KMS-11 (cell line): ENCODE measurements at regions not wholly inside any gene's neighbourhood (a gene's known extent, or its start where the extent isn't known, plus 50 kb on each side); places are given as distances from the start of the nearest gene placed in this dataset.

Experiments used
- H2AFZ ChIP-seq: fragments of 200-600 bp; sonication (generic); 2 replicates; pipeline ENCODE4 v1.6.1; 2016; ENCODE audit warnings: antibody characterized with exemption, mixed run types, low read depth
- H3K27ac ChIP-seq: fragments of 200-600 bp; sonication (generic); 2 replicates; pipeline ENCODE4 v1.6.1; 2016; ENCODE audit warnings: mild to moderate bottlenecking, mixed run types
- H3K27me3 ChIP-seq: fragments of 200-600 bp; sonication (generic); 2 replicates; pipeline ENCODE4 v1.6.1; 2017; ENCODE audit warnings: mild to moderate bottlenecking, low read depth, mixed run types, moderate library complexity; ENCODE audit not compliant: insufficient read depth
- H3K36me3 ChIP-seq: fragments of 200-600 bp; sonication (generic); 2 replicates; pipeline ENCODE4 v1.6.1; 2017; ENCODE audit warnings: mild to moderate bottlenecking, mixed run types; ENCODE audit not compliant: insufficient read depth
- H3K4me1 ChIP-seq: fragments of 200-600 bp; sonication (generic); 2 replicates; pipeline ENCODE4 v1.6.1; 2016; ENCODE audit warnings: mild to moderate bottlenecking, low read depth, mixed run types; ENCODE audit not compliant: poor library complexity, severe bottlenecking
- H3K4me2 ChIP-seq: fragments of 200-600 bp; sonication (generic); 2 replicates; pipeline ENCODE4 v1.7.0; 2016; ENCODE audit warnings: mild to moderate bottlenecking, mixed run types
- H3K4me3 ChIP-seq: fragments of 200-600 bp; sonication (generic); IDR thresholded peaks from 2 replicates; pipeline ENCODE4 v1.6.1; 2017; ENCODE audit warnings: low read depth, low read length, mixed read lengths; ENCODE audit not compliant: insufficient read depth
- H3K79me2 ChIP-seq: fragments of 200-600 bp; sonication (generic); 2 replicates; pipeline ENCODE4 v1.6.1; 2016; ENCODE audit warnings: low read depth, mixed run types; ENCODE audit not compliant: insufficient read depth
- H3K9ac ChIP-seq: fragments of 200-600 bp; sonication (generic); 2 replicates; pipeline ENCODE4 v1.6.1; 2016; ENCODE audit warnings: mild to moderate bottlenecking, mixed run types
- H4K20me1 ChIP-seq: fragments of 200-600 bp; sonication (generic); 2 replicates; pipeline ENCODE4 v1.6.1; 2016; ENCODE audit warnings: mild to moderate bottlenecking, mixed run types; ENCODE audit not compliant: insufficient read depth
- TF ChIP-seq, protein P1 (sequence below): fragments of 200-600 bp; sonication (generic); conservative IDR thresholded peaks from 2 replicates; pipeline ENCODE4 v1.6.1; 2017; ENCODE audit warnings: low read depth, mild to moderate bottlenecking, antibody characterized with exemption, low read length, moderate library complexity, mixed read lengths

DNA sequence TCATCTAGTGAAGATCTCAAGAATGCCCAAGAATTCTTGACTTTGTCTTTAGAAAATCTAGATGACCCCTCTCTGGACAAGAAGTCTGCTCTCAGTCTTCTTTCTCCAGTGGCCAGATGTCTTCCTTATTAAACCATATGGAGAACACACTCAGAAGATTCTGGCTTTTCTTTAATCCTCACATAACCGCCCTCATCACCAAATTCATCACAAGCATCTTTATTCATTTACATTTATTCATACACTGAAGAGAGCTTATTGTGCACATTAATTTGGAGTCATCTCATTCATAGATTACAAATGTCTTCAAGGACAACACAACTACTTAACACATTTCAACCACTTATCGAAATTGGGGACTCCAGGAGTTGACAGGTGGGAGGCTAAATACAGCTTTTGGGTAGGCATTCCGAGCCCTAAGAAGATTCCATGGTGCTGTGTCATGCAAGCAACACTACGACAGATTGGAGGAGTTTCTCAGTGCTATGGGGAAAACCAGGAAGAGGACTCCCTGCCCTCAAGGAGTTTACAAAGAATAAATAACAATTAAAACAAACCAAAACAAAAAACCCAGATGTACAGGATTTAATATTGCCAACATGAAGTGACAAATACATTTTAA is 64.8 kb upstream of the LCLAT1 start:
- no peaks in the 10 kb centered on the region for H3K79me2 ChIP-seq
- no peak overlapping the region for H3K9ac ChIP-seq
- no peak overlapping the region for H2AFZ ChIP-seq
- no peaks in the 10 kb centered on the region for H3K4me1 ChIP-seq
- no peak overlapping the region for H3K27ac ChIP-seq
- H3K4me3 ChIP-seq: no peak overlapping the region
- H3K27me3 ChIP-seq: no peaks in the 10 kb centered on the region
- no peaks in the 10 kb centered on the region for H4K20me1 ChIP-seq
- no peak overlapping the region for H3K4me2 ChIP-seq
- no peaks in the 10 kb centered on the region for H3K36me3 ChIP-seq
- TF ChIP-seq, protein P1, sequence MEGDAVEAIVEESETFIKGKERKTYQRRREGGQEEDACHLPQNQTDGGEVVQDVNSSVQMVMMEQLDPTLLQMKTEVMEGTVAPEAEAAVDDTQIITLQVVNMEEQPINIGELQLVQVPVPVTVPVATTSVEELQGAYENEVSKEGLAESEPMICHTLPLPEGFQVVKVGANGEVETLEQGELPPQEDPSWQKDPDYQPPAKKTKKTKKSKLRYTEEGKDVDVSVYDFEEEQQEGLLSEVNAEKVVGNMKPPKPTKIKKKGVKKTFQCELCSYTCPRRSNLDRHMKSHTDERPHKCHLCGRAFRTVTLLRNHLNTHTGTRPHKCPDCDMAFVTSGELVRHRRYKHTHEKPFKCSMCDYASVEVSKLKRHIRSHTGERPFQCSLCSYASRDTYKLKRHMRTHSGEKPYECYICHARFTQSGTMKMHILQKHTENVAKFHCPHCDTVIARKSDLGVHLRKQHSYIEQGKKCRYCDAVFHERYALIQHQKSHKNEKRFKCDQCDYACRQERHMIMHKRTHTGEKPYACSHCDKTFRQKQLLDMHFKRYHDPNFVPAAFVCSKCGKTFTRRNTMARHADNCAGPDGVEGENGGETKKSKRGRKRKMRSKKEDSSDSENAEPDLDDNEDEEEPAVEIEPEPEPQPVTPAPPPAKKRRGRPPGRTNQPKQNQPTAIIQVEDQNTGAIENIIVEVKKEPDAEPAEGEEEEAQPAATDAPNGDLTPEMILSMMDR: no peak

DNA sequence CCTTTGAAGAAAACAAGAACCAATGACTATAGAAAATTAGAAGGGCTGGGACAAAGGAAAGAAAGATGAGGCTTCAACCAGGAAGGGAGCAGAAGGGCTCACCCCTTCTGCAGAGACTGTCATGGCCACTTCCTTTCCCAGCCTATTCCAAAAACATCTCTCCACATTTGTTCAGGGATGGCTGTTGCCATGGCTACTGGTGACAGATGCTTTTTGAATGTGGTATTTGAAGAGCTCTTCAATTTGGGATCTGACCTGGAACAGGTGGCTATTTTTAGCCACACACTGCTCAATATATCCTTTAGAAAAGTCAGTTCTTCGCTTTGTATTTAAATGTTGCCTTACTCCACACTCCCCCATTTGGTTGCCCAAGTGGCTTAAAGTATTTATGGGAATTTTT is 64.1 kb upstream of the LCLAT1 start:
- H3K27me3 ChIP-seq: no peaks in the 10 kb centered on the region
- no peaks in the 10 kb centered on the region for H3K36me3 ChIP-seq
- H3K4me2 ChIP-seq: no peak overlapping the region
- H3K27ac ChIP-seq: no peak overlapping the region
- TF ChIP-seq, protein P1: no peak
- no peak overlapping the region for H3K9ac ChIP-seq
- H4K20me1 ChIP-seq: no peaks in the 10 kb centered on the region
- H3K4me3 ChIP-seq: no peak overlapping the region
- H2AFZ ChIP-seq: no peak overlapping the region
- no peaks in the 10 kb centered on the region for H3K4me1 ChIP-seq
- no peaks in the 10 kb centered on the region for H3K79me2 ChIP-seq

DNA sequence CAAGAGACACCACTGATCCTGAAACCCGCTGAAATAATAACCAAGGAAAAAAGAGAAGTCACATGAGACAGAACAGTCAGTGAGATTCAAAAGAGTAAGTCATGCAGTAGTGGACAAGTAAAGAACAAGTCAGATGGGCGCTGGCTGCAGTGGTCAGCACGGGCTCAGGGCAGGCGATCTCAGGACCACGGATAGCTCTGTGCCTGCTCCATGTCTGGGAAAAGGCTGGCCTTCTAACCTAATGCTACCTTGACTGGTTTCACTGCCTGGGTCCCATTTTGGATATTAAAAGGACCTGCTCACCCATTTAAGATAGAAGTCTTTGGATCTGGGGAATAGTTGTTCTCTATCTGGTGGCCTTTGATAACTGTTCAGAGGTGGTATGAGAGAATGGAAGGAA is 61.7 kb upstream of the LCLAT1 start:
- H3K4me1 ChIP-seq: no peaks in the 10 kb centered on the region
- H3K27me3 ChIP-seq: no peaks in the 10 kb centered on the region
- no peaks in the 10 kb centered on the region for H3K79me2 ChIP-seq
- TF ChIP-seq, protein P1: no peak
- H2AFZ ChIP-seq: no peak overlapping the region
- H3K4me2 ChIP-seq: no peak overlapping the region
- H3K4me3 ChIP-seq: no peak overlapping the region
- no peaks in the 10 kb centered on the region for H3K36me3 ChIP-seq
- no peaks in the 10 kb centered on the region for H4K20me1 ChIP-seq
- H3K27ac ChIP-seq: no peak overlapping the region
- no peak overlapping the region for H3K9ac ChIP-seq

DNA sequence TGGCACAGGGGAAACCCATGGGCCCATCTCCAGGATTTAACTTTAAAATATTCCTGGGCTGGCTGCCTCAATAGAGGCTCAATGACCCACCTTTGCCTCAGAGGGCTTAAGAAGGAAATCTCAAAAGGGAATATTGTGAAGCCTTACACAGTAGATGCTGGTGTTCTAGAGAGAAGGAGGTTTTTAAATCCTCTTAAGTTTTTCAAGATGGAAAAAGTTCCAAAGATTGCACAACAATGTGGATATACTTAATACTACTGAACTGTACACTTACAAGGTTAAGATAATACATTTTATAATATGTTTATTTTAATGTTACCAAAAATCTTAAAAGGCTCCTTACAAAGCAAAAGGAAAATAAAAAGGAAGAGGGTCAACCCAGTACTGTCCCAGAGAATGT is 54.9 kb upstream of the LCLAT1 start:
- Histone ChIP-seq H3K9ac (no peak overlapping the region), H3K4me1 (no peaks in the 10 kb centered on the region), H3K36me3 (no peaks in the 10 kb centered on the region), H3K4me2 (no peak overlapping the region), H4K20me1 (no peaks in the 10 kb centered on the region), H3K79me2 (no peaks in the 10 kb centered on the region), H3K27me3 (no peaks in the 10 kb centered on the region), H3K4me3 (no peak overlapping the region), H3K27ac (no peak overlapping the region), H2AFZ (no peak overlapping the region)
- TF ChIP-seq, protein P1: no peak
